ENCODE measurements at regions not wholly inside any gene's neighbourhood (a gene's known extent, or its start where the extent isn't known, plus 50 kb on each side); places are given as distances from the start of the nearest gene placed in this dataset.

GRCh38 chr17:63317166-63317840, 128.8 kb downstream of the CYB561 start:
- H3K4me1 ChIP-seq (ENCODE audit: insufficient read depth) = no peaks in the 10 kb centered on the region
- no peaks in the 10 kb centered on the region for H3K9me3 ChIP-seq
- WGBS, 3 donors = 70 to 77% (median 77%) methylated on average over 2 of the region's 2 CpGs
- TF ChIP-seq POLR2A (IDR thresholded peaks at IDR 0.05) (no peak), EP300 (IDR thresholded peaks at IDR 0.05) (no peak), CTCF (IDR thresholded peaks at IDR 0.05) (no peak)
- no peaks in the 10 kb centered on the region for H3K27me3 ChIP-seq
- no peak overlapping the region for H3K27ac ChIP-seq
- H3K4me3 ChIP-seq = no peak overlapping the region
- no peak for DNase-seq
- intact Hi-C loops (cut with DNase I) = no loop called here
- H3K36me3 ChIP-seq = no peaks in the 10 kb centered on the region

- H3K4me3 ChIP-seq = no peak overlapping the region
- H3K27ac ChIP-seq = no peak overlapping the region
- no peaks in the 10 kb centered on the region for H3K9me3 ChIP-seq
- TF ChIP-seq CTCF (IDR thresholded peaks at IDR 0.05) (no peak), POLR2A (IDR thresholded peaks at IDR 0.05) (no peak), EP300 (IDR thresholded peaks at IDR 0.05) (no peak)
- WGBS, 3 donors = 93 to 94% (median 93%) methylated on average over 4 of the region's 4 CpGs
- H3K36me3 ChIP-seq = no peaks in the 10 kb centered on the region
- H3K27me3 ChIP-seq = no peaks in the 10 kb centered on the region
- DNase-seq = no peak
- intact Hi-C loops (cut with DNase I) = no loop called here
- no peaks in the 10 kb centered on the region for H3K4me1 ChIP-seq (ENCODE audit: insufficient read depth)
These were observed 120.3 kb downstream of the CYB561 start for GRCh38 chr17:63325808-63326207.

- Histone ChIP-seq H3K4me1 (ENCODE audit: insufficient read depth) (peaks cover 4% of the 10 kb centered on the region), H3K27ac (no peak overlapping the region), H3K27me3 (no peaks in the 10 kb centered on the region), H3K36me3 (no peaks in the 10 kb centered on the region), H3K9me3 (no peaks in the 10 kb centered on the region), H3K4me3 (no peak overlapping the region)
- intact Hi-C loops (cut with DNase I) = no loop called here
- no peak for DNase-seq
- no peak for TF ChIP-seq POLR2A (IDR thresholded peaks at IDR 0.05)
- TF ChIP-seq CTCF (IDR thresholded peaks at IDR 0.05) = no peak
- TF ChIP-seq EP300 (IDR thresholded peaks at IDR 0.05) = no peak
These were observed 116.2 kb downstream of the CYB561 start for GRCh38 chr17:63329876-63330275.

- DNase-seq = no peak
- H3K27me3 ChIP-seq = no peaks in the 10 kb centered on the region
- intact Hi-C loops (cut with DNase I) = no loop called here
- no peaks in the 10 kb centered on the region for H3K9me3 ChIP-seq
- peaks cover 4% of the 10 kb centered on the region for H3K4me1 ChIP-seq (ENCODE audit: insufficient read depth)
- no peaks in the 10 kb centered on the region for H3K36me3 ChIP-seq
- no peak overlapping the region for H3K4me3 ChIP-seq
- H3K27ac ChIP-seq = no peak overlapping the region
- 15 to 37% (median 16%) methylated on average over 8 of the region's 8 CpGs for WGBS, 3 donors
- no peak for TF ChIP-seq POLR2A (IDR thresholded peaks at IDR 0.05)
- TF ChIP-seq EP300 (IDR thresholded peaks at IDR 0.05) = no peak
These were observed 114.6 kb downstream of the CYB561 start for GRCh38 chr17:63331301-63332061.

- no peak overlapping the region for H3K27ac ChIP-seq
- intact Hi-C loops (cut with DNase I) = no loop called here
- H3K36me3 ChIP-seq = no peaks in the 10 kb centered on the region
- peaks cover 4% of the 10 kb centered on the region for H3K4me1 ChIP-seq (ENCODE audit: insufficient read depth)
- no peak for TF ChIP-seq POLR2A (IDR thresholded peaks at IDR 0.05)
- TF ChIP-seq CTCF (IDR thresholded peaks at IDR 0.05) = no peak
- no peak for TF ChIP-seq EP300 (IDR thresholded peaks at IDR 0.05)
- H3K27me3 ChIP-seq = no peaks in the 10 kb centered on the region
- no peak overlapping the region for H3K4me3 ChIP-seq
- no peak for DNase-seq
- 93 to 98% (median 97%) methylated on average over 2 of the region's 2 CpGs for WGBS, 3 donors
- H3K9me3 ChIP-seq = no peaks in the 10 kb centered on the region
These were observed 113.8 kb downstream of the CYB561 start for GRCh38 chr17:63332286-63332685.

Data from ovary (tissue), 7 donors.